ENCODE measurements at regions not wholly inside any gene's neighbourhood (a gene's known extent, or its start where the extent isn't known, plus 50 kb on each side); places are given as distances from the start of the nearest gene placed in this dataset.

DNA sequence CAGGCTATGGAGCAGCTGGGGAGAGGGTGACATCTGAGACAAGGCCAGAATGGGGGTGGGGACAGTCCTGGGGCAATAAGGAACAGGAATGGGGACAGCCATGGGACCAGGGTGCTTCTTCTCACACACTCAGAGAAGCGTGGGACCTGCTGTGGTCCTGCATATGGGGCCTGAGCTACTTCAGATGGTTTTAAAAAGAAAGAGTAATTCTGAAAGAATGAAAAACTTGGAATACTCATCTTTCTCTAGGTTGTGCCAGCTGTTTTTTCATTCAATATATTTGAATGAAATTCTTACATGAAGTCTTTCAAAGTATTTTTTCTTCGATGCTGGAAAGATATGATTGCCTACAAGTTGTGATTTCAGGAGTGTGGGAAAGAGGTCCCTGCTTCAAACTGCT lies 227.5 kb upstream of the APCDD1 start:
- DNase-seq (ENCODE audit: low read depth) = no peak

DNA sequence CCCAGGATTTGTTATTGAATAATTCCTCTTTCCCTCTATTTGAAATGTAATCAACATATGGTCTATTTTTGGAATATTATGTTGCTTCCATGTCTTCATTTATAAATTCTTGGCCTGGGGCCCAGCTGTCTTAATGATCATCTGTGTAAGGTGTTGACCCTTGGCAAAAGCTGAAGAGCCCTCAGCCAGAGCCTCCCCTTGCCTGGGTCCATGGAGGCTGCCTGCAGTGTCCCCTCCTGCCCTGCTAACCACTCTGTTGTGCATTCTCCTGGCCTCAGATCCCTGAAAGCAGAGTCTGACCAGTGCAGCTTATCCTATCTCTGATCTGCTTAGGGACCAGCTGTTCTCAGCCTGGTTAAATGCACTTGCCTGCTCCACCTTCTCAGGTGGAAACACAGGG lies 226.1 kb upstream of the APCDD1 start:
- no peak for DNase-seq (ENCODE audit: low read depth)

DNA sequence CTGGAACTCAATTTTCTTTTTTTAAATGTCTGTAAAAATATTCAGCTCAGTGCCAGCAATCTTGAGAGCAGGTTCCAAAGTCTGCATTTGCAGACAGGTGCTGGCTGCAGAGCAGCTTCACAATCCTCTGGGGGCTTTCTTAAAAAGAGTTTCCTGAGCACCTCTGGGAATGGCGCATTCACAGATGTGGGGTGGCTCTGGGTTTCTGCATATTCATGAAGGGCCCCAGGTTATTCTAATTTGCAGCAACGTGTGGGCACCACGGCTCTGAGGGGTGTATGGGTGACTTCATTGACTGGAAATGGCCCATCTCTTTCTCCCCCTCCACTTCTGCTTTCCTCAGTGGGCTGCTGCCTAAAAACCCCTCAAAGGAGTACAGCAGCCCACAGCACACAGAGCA lies 225.0 kb upstream of the APCDD1 start:
- DNase-seq (ENCODE audit: low read depth) = no peak

DNA sequence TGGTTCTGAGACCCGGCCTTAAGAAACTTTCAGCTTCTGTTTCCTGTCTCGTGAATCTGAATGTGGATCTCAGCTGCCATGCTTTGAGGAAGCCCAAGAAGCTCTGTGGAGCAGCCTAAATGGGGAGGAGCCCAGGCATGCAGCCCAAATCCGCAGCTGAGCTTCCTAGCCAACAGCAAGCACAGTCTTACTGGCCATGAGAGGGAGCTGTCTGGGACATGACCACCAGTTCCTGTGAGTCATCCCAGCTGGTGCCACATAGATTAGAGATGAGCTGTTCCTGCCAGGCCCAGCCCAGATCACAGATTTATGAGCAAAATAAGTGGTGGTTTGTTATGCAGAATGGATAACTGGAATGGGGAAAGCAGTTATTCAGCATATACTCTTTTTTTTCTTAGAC lies 224.4 kb upstream of the APCDD1 start:
- no peak for DNase-seq (ENCODE audit: low read depth)

DNA sequence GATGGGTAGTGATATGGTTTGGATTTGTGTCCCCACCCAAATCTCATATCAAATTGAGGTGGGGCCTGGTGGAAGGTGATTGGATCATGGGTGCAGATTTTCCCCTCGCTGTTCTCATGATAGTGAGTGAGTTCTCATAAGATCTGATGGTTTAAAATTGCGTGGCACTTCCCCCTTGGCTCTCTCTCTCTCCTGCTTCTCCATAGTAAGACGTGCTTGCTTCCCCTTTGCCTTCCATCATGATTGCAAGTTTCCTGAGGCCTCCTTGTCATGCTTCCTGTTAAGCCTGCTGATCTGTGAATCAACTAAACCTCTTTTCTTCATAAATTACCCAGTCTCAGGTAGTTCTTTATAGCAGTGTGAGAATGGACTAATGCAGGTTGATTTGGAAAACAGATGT lies 223.2 kb upstream of the APCDD1 start:
- DNase-seq (ENCODE audit: low read depth) = no peak

DNA sequence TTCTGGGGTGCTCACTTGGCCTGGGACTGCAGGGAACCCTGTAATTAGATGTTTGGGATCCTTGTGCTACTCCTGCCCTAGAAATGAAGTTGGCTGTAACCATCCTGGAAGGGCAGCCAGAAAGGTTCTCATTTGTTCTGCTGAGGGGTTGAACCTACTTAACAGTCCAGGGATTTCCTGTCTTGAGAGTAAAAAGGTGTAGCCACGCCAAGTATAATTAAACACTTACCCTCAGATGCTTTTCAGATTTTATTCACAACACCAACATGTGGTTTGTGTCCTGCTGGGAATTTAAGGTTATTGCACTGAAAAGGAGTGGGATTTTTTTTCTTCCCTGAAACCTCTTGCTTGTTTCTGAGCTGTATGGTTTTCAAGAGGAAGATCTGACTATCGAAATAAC lies 222.4 kb upstream of the APCDD1 start:
- no peak for DNase-seq (ENCODE audit: low read depth)

DNA sequence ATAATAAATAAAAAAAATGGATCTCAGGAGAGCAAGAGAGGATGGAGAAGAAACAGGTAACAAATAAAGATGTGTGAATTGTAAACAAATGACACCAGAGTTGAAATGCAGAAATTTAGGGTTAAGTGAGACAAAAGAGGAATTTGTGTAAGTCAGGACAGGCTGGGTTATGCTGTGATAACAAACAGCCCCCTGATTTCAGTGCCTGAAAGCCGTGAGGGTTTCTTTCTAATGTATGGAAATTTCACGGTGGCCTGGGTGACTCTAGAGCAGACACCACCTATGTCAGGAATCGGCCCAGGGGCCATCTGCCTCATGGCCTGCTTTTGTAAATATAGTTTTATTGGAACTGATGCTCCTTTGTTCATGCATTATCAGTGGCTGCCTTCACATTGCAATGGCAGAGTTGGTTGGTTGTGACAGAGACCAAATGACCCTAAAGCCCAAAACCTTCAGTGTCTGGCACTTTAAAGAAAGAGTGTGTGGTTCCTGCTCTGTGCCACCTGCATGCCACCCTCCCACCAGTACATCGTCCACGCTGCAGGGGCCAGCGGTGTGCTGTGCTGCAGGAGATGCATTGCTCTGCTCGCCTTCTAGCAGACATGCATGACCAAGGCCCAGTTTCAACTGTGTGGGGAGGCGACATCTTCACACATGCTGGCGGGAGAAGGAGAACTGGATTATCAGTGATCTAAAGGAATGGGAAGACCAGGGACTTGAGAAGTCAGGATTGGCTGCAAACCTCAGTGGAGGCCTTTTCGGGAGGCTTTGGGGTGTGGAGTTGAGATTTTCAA lies 221.2 kb upstream of the APCDD1 start:
- DNase-seq (ENCODE audit: low read depth) = no peak

DNA sequence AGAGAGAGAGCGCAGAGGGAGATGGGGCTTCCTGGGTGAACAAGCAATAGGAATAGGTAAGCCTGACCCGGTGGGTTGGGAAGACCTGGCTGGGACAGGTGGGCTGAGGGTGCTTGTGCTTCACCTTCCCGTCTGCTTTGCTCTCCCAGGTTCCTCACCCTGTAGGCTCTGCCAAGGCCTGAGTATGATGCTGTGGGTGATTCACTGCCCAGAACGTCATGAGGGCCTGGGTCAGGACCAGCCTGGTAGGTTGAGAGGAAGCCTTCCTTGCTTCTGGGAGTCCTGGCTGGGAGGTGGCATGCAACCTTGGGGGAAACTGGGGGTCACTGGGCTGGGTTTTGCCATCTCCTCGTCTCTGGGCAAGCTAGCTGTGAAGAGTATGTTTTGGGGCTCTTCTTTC lies 220.2 kb upstream of the APCDD1 start:
- DNase-seq (ENCODE audit: low read depth) = no peak

DNA sequence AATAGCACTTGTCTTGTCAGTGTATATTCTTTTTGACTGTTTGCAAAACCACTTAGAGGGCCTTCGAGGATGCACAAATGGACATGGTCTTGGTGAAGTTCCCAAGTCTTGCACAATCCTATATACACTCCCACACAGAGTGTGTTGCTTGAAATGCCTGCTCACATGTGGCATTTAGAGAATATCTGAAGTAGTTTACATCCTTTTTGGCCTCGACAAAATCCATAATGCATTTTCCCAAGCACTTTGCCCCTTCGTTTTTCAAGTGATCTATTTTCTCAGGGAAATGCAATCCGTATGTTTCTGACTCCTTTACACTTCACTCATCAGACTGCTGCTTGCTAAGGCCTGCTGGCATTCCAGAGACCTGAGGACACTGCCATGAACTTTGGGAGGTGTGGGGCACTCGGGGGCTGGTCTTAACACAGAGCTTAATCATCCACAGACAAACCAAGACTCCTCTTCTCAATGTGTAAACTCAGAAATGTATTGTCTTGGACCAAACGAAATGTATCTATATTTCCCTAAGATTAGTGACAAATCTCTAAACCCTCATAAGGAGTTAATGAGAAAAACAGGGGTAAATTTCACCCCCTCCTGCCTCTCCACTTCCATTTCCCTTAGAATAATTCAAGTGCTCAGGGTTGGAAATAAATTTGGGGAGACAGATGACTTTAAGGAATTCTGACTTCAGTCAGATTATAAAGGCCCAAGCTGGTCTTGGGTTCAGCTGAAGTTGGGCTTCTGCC lies 219.3 kb upstream of the APCDD1 start:
- DNase-seq (ENCODE audit: low read depth) = no peak

DNA sequence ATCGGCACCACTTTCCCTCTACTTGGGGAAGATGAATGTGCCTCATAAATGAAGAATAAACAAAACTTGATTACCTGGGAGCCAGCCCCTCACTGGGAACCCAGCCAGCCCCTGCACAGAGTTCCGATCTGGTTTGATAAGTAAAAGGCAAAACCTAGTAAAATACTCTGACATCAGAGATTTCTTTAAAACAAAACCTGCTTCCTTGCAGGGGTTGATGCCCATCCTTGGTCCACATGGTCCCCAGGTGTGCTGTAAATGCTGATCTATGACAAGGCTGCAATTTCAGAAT lies 218.8 kb upstream of the APCDD1 start:
- DNase-seq (ENCODE audit: low read depth) = no peak

DNA sequence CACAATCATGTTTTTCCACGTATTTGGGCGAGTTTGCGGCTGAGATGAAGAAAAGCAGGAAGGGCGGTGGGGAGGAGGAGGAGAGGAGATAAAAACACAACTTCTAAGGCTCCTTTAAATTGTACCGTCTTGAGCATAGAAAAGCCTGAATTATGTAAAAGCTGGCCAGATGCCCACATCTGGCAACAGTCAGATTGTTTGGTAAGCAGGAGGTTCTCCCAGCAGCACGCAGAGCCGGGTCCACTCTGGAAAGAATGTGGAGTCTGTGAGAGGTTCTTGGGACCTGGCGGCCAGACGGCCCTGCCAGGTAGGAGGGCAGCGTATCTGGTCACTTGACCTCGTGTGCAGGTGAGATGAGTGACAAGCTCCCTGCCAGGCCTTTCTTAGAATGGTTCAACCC lies 215.3 kb upstream of the APCDD1 start:
- DNase-seq (ENCODE audit: low read depth) = no peak

DNA sequence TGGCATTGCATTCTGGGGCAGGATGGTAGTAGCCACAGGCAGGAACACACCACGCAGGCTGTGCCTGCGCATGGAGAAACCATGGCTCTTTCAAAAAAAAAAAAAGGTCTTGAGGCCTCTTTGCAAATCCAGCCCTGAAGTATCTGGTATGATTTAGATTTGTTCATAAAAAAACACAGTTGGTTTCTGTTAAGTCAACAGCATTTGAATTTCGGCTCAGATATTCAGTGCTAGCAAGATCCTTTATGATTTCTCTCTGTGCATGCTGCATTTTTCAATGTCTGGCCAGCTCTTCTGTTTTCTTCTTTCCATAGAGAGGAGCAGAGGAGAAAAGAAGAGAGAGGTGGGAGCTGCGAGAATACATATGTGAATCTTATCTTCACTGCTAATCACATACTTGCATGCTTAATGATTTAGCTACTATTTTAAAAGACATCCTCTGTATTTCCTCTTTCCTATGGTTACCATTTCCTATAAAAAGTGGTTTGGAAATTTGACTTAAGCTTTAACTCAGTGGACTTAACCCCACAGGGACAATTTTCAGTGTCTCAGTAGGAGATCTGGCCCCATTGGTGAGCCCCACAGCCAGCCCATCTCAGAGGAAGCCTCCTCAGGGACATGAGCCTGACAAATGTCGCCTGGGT lies 214.3 kb upstream of the APCDD1 start:
- no peak for DNase-seq (ENCODE audit: low read depth)

DNA sequence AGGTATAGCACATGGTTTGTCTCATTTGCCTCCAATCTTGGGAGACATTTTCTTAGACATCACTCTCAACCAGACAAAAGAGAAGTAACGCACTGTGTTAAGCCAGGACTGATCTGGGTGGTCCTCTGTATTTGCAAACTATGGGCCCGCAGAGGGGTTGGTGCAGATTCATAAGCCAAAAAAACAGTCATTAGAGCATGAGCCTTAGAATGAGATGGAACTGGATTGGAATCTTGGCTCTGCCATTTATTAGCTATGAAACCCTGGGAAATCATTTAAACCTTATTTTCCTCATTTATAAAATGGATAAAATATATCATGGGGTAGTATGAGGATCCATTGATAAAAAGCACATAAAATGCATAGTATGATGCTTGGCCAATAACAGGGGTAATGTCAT lies 213.5 kb upstream of the APCDD1 start:
- DNase-seq (ENCODE audit: low read depth) = no peak

DNA sequence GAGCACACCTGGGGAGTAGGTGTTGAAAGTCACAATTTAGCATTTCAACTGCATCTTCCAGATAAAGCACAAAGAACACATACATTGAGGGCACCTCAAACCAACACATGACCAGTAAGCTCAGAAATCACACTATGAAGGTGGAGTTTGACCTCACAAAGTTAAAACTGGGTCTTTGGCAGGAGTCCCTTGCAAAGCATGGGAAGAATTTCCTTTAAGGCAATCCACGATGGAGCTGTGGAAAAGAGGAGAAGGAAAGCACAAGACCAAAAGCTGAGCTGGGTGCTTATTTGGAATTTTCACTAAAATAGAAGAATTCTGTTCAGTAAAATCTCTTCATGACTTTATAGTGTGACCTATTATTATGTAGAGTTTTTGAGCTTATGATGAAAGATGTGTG lies 212.9 kb upstream of the APCDD1 start:
- no peak for DNase-seq (ENCODE audit: low read depth)

DNA sequence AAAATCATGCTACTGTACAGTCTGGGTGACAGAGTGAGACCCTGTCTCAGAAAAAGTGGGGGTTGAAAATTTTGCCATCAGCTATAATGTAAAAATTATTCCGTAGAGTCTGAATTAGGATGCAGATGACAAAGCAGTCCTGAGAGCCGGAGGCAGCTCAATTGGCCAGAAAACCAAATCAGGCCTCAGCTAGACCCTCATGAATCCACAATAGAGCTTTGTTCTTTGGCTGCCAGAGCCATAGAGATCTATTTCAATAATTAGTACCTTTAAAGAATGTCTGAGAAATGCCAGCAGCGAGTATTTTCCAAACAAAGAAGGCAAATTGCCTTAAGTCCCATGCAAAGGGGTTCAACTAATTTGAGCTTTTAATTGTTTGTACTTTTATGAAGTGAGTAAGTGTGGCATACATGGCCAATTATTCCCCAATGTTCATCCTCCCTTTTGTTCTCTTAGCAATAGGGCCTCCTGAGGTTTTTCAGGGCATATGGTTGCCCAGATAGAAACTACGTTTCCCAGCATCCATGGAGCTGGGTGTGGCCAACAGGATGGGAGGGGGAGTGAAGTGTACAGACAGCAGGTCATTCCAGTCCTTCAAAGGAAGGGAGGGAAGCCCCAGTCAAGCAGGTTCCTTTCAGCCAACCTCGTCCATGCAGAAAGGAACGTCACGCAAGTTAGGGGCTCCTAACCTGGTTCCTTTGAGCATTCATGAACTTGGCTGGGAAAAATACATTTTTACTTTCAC lies 211.3 kb upstream of the APCDD1 start:
- DNase-seq (ENCODE audit: low read depth) = no peak

DNA sequence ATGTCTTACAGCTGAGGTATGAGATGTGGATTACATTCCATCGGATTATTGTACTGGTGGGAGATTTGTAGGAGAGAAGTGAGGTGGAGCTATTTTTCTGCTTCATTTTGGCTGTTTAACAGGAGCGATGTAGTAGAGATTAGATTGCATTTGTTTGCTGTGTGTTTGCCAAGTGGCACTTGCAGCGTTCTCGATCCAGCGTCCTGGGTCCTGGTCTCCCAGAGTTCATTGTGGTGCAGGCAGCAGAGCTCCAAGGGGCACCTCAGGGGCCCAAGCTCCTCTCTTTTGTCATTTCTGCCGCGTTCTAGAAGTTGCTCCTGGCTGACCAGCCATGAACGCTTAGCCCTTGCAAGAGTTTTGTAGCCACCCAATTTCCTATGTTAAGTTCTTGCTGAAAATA lies 210.1 kb upstream of the APCDD1 start:
- no peak for DNase-seq (ENCODE audit: low read depth)

DNA sequence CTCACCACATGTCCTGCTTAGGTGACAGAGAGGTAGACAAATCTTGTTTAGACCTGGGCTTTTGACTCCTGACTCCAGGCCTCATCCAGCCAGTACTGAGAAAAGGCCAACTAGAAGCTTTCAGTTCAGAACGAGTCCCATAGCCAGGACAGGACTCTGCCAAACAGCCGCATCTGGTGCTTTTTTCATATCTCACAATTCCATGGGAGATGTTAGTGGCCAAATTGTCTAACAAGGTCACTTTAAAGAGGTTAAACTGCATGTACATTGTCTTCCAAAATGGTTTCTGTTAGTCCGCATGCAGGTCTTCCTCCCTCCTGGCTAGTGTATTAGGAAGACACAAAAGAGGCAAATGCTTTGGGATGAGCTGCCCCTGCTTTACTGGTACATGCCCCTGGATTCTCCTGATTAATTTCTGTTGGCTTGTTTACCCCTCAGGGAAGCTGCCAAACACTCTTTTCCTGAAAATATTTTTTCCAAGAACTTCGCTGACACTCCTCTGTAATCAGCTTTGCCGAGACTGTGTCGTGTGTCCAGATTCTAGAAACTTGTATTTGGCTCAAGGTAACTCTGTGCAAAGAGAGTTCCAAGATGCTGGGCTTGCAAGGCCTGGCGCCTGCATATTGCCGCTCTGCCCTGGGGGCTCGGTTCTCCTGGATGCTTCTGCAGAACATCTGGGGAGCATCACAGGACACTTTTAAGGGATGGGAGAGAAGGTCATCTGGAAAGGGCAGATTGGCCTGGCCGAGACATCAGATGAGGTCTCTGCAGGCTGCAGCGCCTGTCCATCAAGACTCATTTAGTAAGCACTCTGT lies 209.2 kb upstream of the APCDD1 start:
- DNase-seq (ENCODE audit: low read depth) = no peak

DNA sequence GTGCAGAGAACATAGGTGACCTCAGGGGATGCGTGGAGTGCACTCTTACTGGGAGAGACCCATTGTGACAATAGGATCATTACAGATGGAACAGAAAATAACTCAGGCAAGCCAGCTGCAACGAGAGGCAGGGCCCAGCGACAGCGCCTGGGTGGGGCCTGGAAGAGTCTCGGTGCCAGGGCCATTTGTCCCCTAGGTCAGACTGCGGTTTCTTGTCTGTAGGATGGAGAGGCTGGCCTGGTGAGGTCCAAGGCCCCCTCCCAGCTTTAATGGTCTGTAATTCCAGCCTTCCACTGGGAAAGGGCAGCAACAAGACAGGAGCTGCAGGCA lies 208.6 kb upstream of the APCDD1 start:
- no peak for DNase-seq (ENCODE audit: low read depth)

DNA sequence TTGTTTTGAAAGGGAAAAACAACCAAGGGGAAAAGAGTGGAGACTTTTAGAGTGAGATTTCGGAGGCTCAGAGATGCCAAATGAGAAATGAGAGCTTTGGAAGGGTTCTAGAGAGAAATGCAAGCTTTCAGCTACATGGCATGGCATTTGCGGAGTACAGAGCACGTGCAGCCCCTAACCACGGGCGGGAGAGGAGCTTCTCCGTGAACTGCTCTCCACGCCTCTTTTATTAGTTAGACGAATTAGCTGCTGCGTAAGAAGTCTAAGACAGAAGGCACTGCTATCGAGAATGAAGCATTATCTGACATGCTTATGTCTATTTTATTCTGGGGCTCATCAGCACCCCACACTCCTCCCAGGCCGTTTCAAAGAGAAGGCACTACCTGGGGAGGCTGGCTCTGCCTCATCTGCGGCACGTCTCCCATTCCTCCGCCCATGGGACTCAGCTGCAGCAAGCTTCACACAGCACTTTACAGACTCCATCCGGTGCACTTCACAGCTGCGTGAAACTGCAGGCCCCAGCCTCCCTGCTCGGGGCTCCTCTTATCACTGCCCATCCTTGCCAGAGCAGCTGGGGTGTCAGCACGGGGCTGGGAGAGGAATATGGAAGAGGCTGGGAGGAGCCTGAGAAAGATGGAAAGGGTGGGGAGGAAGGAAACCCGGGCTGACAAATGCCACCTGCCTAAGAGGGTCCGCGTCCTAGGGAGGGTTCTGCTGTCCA lies 207.3 kb upstream of the APCDD1 start:
- DNase-seq (ENCODE audit: low read depth) = no peak

DNA sequence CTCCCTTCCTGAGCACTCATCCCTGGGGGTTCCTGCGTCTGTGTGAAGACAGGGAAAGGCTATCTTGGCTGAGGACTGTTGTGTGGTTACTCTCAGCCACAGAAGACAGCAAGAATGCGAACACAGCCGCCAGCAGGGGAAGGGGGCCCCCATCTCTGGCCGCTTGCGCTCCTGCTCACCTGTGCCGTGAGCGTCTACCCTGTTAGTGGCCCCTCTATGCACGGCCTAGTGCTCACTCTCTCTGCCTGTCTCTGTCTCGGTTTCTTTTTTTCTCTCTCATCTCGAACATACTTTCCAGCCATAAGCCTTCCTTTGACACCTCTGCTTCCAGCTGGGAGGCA lies 206.7 kb upstream of the APCDD1 start:
- DNase-seq (ENCODE audit: low read depth) = no peak

DNA sequence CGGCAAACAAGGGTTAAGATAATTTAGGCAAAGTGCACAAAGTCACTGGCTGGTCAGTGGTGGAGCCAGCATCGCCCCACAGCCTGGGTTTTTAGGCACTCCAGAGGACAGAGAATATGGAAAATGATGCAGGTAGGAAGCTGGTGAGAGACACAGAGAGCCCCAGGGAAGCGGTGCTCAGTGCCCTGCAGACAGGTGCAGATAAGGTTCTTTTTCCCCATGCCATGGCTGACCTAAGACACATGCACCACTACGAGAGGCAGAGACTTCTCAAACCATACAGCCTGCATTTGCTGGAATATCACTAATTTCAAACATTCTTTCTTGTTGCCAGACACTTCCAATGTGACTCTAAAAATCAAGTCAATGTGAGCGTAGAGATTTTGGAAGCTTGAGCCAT lies 205.7 kb upstream of the APCDD1 start:
- no peak for DNase-seq (ENCODE audit: low read depth)

DNA sequence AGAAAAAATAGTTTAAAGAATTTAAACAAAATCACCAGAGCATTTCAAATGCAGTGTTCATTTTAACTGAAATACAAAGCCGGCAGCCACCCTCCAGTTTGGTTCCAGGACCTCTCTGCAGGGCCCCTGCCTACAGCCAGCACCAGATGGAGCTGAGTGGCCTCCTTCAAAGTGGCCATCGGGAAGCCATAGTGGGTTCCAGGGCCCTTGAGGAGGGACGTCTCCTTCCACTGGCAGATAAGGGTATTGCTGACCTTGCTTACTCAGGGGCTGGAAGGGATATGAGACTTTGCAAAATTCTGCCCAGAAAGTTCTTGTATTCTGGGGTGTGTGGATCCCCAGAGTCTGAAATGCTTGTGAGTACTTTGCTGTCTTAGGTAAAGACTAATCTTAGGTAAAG lies 205.2 kb upstream of the APCDD1 start:
- DNase-seq (ENCODE audit: low read depth) = no peak

Measured in activated gamma-delta T cell treated with anti-CD3 and anti-CD28 coated beads, Interleukin-2, amount 50 U/mL, for 16 hours (primary cell).